HG03457 (cell line): ENCODE measurements at regions not wholly inside any gene's neighbourhood (a gene's known extent, or its start where the extent isn't known, plus 50 kb on each side); places are given as distances from the start of the nearest gene placed in this dataset.
"Not testable (repeated sequence)": the region's sequence is repeated elsewhere in the genome, so short reads cannot be mapped to it uniquely, and the experiment has no call there.

Experiments used
- ATAC-seq: cut with Tn5 transposase; IDR thresholded peaks from one replicate; pipeline ENCODE4 v1.9.1; 2021; ENCODE audit warnings: moderate number of reproducible peaks; ENCODE audit not compliant: unreplicated experiment

GRCh38 chrX:122856205-122856604 lies 327.9 kb upstream of the GRIA3 start:
- no peak for ATAC-seq

- ATAC-seq: no peak
These were observed 326.3 kb upstream of the GRIA3 start for GRCh38 chrX:122857734-122858133.

GRCh38 chrX:122863067-122863466 lies 321.0 kb upstream of the GRIA3 start:
- ATAC-seq: no peak

- ATAC-seq: no peak
These were observed 317.5 kb upstream of the GRIA3 start for GRCh38 chrX:122866532-122866931.

GRCh38 chrX:122868631-122869030 lies 315.4 kb upstream of the GRIA3 start:
- no peak for ATAC-seq

GRCh38 chrX:122869171-122869570 lies 314.9 kb upstream of the GRIA3 start:
- no peak for ATAC-seq

- no peak for ATAC-seq
These were observed 305.8 kb upstream of the GRIA3 start for GRCh38 chrX:122878269-122878668.

GRCh38 chrX:122880952-122881351 lies 303.1 kb upstream of the GRIA3 start:
- no peak for ATAC-seq

GRCh38 chrX:122890729-122891128 lies 293.3 kb upstream of the GRIA3 start:
- no peak for ATAC-seq

GRCh38 chrX:122906726-122907125 lies 277.4 kb upstream of the GRIA3 start:
- no peak for ATAC-seq

- no peak for ATAC-seq
These were observed 276.7 kb upstream of the GRIA3 start for GRCh38 chrX:122907375-122907774.

- no peak for ATAC-seq
These were observed 273.4 kb upstream of the GRIA3 start for GRCh38 chrX:122910697-122911096.

GRCh38 chrX:122913134-122913533 lies 270.9 kb upstream of the GRIA3 start:
- no peak for ATAC-seq

- no peak for ATAC-seq
These were observed 270.3 kb upstream of the GRIA3 start for GRCh38 chrX:122913764-122914163.

- ATAC-seq: no peak
These were observed 269.8 kb upstream of the GRIA3 start for GRCh38 chrX:122914256-122914655.

GRCh38 chrX:122934131-122934530 lies 249.9 kb upstream of the GRIA3 start:
- ATAC-seq: no peak

- ATAC-seq: no peak
These were observed 243.9 kb upstream of the GRIA3 start for GRCh38 chrX:122940199-122940598.

- ATAC-seq: no peak
These were observed 242.3 kb upstream of the GRIA3 start for GRCh38 chrX:122941806-122942205.

- ATAC-seq: no peak
These were observed 240.2 kb upstream of the GRIA3 start for GRCh38 chrX:122943918-122944317.

- no peak for ATAC-seq
These were observed 238.8 kb upstream of the GRIA3 start for GRCh38 chrX:122945328-122945727.

GRCh38 chrX:122972604-122973003 lies 211.5 kb upstream of the GRIA3 start:
- no peak for ATAC-seq

- ATAC-seq: no peak
These were observed 201.6 kb upstream of the GRIA3 start for GRCh38 chrX:122982521-122982920.

- ATAC-seq: not testable (repeated sequence)
These were observed 181.2 kb upstream of the GRIA3 start for GRCh38 chrX:123002844-123003243.

GRCh38 chrX:123013141-123013540 lies 170.9 kb upstream of the GRIA3 start:
- no peak for ATAC-seq
